ENCODE measurements at regions not wholly inside any gene's neighbourhood (a gene's known extent, or its start where the extent isn't known, plus 50 kb on each side); places are given as distances from the start of the nearest gene placed in this dataset.

DNA sequence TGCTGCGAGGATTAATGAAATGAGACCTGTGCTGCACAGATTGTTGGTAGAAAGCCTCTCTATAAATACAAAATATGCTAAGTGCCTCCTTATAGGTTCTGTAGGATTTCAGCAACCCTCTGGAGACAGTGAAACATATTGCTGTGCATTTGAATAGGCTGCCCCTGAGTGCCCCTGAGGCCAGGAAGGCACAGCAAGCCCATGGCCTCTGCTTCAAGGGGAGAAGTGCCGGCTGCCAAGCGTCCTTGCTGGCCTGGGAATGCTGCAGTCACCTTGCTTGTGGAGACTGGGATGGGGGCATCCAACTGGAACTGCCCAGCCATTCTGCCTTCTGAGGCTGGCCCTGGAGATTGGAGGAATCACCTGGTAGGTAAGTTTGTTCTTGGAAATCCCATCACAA, 397.2 kb upstream of the SMIM21 start:
- FAIRE-seq (no peak), DNase-seq (ENCODE audit: extremely low read depth in 1 of 4, low spot score in 3 of 4) (no peak), ATAC-seq (no peak)
- no peaks in the 10 kb centered on the region for H3K27me3 ChIP-seq (ENCODE audit: control insufficient read depth in 2 of 2, insufficient read depth in 2 of 2, low read length in 2 of 2)
- no peaks in the 10 kb centered on the region for H3K4me1 ChIP-seq (replicated peaks in 1 of 2; ENCODE audit: control insufficient read depth in 2 of 2, insufficient read depth in 2 of 2, low read length in 2 of 2)
- BruUV-seq (replicated peaks), result no TSS peak
- no peaks in the 10 kb centered on the region for H3K9me1 ChIP-seq (ENCODE audit: control insufficient read depth, insufficient read depth, low read length)
- H3K4me2 ChIP-seq (ENCODE audit: insufficient read depth, low read length), result no peak overlapping the region
- TF ChIP-seq NR2C1 (IDR thresholded peaks at IDR 0.05), result no peak
- no peak for TF ChIP-seq NR2C1 (tag; IDR thresholded peaks at IDR 0.05)
- no peak for TF ChIP-seq HDAC6 (IDR thresholded peaks at IDR 0.05; ENCODE audit: low read depth, low read length)
- TF ChIP-seq ZNF75A (CRISPR knock-in tag; IDR thresholded peaks at IDR 0.05), result no peak
- TF ChIP-seq MBD2 (IDR thresholded peaks at IDR 0.05; ENCODE audit: borderline replicate concordance, low read depth), result no peak
- TF ChIP-seq, protein P1, sequence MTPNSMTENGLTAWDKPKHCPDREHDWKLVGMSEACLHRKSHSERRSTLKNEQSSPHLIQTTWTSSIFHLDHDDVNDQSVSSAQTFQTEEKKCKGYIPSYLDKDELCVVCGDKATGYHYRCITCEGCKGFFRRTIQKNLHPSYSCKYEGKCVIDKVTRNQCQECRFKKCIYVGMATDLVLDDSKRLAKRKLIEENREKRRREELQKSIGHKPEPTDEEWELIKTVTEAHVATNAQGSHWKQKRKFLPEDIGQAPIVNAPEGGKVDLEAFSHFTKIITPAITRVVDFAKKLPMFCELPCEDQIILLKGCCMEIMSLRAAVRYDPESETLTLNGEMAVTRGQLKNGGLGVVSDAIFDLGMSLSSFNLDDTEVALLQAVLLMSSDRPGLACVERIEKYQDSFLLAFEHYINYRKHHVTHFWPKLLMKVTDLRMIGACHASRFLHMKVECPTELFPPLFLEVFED (CRISPR knock-in tag; conservative IDR thresholded peaks at IDR 0.05), result no peak
- no peak for TF ChIP-seq ZNF354B (CRISPR knock-in tag; IDR thresholded peaks at IDR 0.05)
- TF ChIP-seq PTBP1 (IDR thresholded peaks at IDR 0.05; ENCODE audit: low read depth, low read length), result no peak
- no peak for TF ChIP-seq NR1H2 (CRISPR knock-in tag; IDR thresholded peaks at IDR 0.05)
- TF ChIP-seq SMARCA5 (IDR thresholded peaks at IDR 0.05), result no peak
- TF ChIP-seq, protein P2, sequence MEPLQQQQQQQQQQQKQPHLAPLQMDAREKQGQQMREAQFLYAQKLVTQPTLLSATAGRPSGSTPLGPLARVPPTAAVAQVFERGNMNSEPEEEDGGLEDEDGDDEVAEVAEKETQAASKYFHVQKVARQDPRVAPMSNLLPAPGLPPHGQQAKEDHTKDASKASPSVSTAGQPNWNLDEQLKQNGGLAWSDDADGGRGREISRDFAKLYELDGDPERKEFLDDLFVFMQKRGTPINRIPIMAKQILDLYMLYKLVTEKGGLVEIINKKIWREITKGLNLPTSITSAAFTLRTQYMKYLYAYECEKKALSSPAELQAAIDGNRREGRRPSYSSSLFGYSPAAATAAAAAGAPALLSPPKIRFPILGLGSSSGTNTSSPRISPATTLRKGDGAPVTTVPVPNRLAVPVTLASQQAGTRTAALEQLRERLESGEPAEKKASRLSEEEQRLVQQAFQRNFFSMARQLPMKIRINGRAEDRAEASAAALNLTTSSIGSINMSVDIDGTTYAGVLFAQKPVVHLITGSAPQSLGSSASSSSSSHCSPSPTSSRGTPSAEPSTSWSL (CRISPR knock-in tag; IDR thresholded peaks at IDR 0.05; ENCODE audit: borderline replicate concordance), result no peak
- no peak for TF ChIP-seq RBM22 (IDR thresholded peaks at IDR 0.05; ENCODE audit: low read depth, low read length, poor library complexity, severe bottlenecking)
- TF ChIP-seq ZNF280B (CRISPR knock-in tag; IDR thresholded peaks at IDR 0.05), result no peak
- TF ChIP-seq HDAC3 (IDR thresholded peaks at IDR 0.05; ENCODE audit: borderline replicate concordance, partially characterized antibody), result no peak
- no peak for TF ChIP-seq TBL1XR1 (IDR thresholded peaks at IDR 0.05; ENCODE audit: low read length in 2 of 2)
- CTCF ChIA-PET (ENCODE audit: low intra/inter-chr PET ratio), result no interaction called here
- H3K27ac ChIP-seq (ENCODE audit: extremely low read depth, low read depth, low read length), result no peak overlapping the region
- in situ Hi-C loops (cut with MboI) (no loop called here), intact Hi-C loops (cut with micrococcal nuclease) (no loop called here)
- POLR2A ChIA-PET, result no interaction called here
- no peaks in the 10 kb centered on the region for H4K20me1 ChIP-seq (replicated peaks; ENCODE audit: control insufficient read depth, insufficient read depth, low read length)
- WGBS (ENCODE audit: insufficient coverage, low coverage, missing lambda C conversion rate), result 0% methylated on average over 1 of the region's 3 CpGs
- H2AFZ ChIP-seq (ENCODE audit: low read depth, low read length), result no peak overlapping the region
- H3K9me3 ChIP-seq (replicated peaks; ENCODE audit: control insufficient read depth, insufficient read depth, low read depth, low read length), result no peaks in the 10 kb centered on the region
- H3K4me3 ChIP-seq, result no peak overlapping the region
- H3K36me3 ChIP-seq (ENCODE audit: control insufficient read depth, insufficient read depth, low read length), result no peaks in the 10 kb centered on the region
- H3K9ac ChIP-seq (ENCODE audit: insufficient read depth in 1 of 2, low read depth in 2 of 2, low read length in 2 of 2), result no peak overlapping the region
- H3K79me2 ChIP-seq (ENCODE audit: control insufficient read depth, insufficient read depth, low read length), result no peaks in the 10 kb centered on the region

All from K562 (cell line).